ENCODE measurements at regions not wholly inside any gene's neighbourhood (a gene's known extent, or its start where the extent isn't known, plus 50 kb on each side); places are given as distances from the start of the nearest gene placed in this dataset.
"Not testable (repeated sequence)": the region's sequence is repeated elsewhere in the genome, so short reads cannot be mapped to it uniquely, and the experiment has no call there.

- H3K4me3 ChIP-seq (ENCODE audit: low read depth, low read length), result no peak overlapping the region
- no peak for TF ChIP-seq CTCF (IDR thresholded peaks at IDR 0.05; ENCODE audit: borderline replicate concordance, insufficient read depth, low read depth, low read length)
Measured at GRCh38 chr18:77342736-77343135, 93.1 kb downstream of the GALR1 start.

GRCh38 chr18:77343846-77344510 is 94.3 kb downstream of the GALR1 start:
- no peak overlapping the region for H3K4me3 ChIP-seq (ENCODE audit: low read depth, low read length)
- TF ChIP-seq CTCF (IDR thresholded peaks at IDR 0.05; ENCODE audit: borderline replicate concordance, insufficient read depth, low read depth, low read length), result no peak

GRCh38 chr18:77344786-77345500 is 95.3 kb downstream of the GALR1 start:
- no peak overlapping the region for H3K4me3 ChIP-seq (ENCODE audit: low read depth, low read length)
- no peak for TF ChIP-seq CTCF (IDR thresholded peaks at IDR 0.05; ENCODE audit: borderline replicate concordance, insufficient read depth, low read depth, low read length)

GRCh38 chr18:77346208-77346810 is 96.7 kb downstream of the GALR1 start:
- H3K4me3 ChIP-seq (ENCODE audit: low read depth, low read length), result no peak overlapping the region
- TF ChIP-seq CTCF (IDR thresholded peaks at IDR 0.05; ENCODE audit: borderline replicate concordance, insufficient read depth, low read depth, low read length), result no peak

- H3K4me3 ChIP-seq (ENCODE audit: low read depth, low read length), result not testable (repeated sequence)
Measured at GRCh38 chr18:77353349-77353748, 103.7 kb downstream of the GALR1 start.

- no peak overlapping the region for H3K4me3 ChIP-seq (ENCODE audit: low read depth, low read length)
- no peak for TF ChIP-seq CTCF (IDR thresholded peaks at IDR 0.05; ENCODE audit: borderline replicate concordance, insufficient read depth, low read depth, low read length)
Measured at GRCh38 chr18:77359561-77360314, 110.1 kb downstream of the GALR1 start.
